DMS 273 treated with DMSO at 0.1 percent for 48 hours (cell line): ENCODE measurements at regions not wholly inside any gene's neighbourhood (a gene's known extent, or its start where the extent isn't known, plus 50 kb on each side); places are given as distances from the start of the nearest gene placed in this dataset.
"Not testable (repeated sequence)": the region's sequence is repeated elsewhere in the genome, so short reads cannot be mapped to it uniquely, and the experiment has no call there.

Source experiments
- DNase-seq: peaks from one replicate; lab custom pipeline; 2025; lab: John Stamatoyannopoulos, UW

DNA sequence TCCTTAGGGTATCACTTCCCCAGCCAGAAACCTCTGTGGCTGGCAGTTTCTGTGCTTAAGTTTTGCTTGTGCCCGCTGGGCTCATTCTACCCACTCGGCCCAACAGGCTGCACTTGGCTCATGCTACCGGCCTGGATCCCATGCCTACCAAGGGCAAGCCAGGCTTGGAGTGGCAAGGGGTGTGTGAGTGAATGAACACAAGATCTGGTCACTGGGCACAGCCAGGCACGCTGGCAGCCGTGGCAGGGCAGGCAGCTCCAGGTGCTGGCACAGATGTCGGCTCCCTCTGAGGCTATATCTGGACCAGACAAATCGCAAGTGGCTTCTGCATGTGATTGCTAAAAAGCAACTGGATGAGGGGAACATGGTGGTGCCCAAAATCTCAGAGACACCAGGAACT lies 740.5 kb upstream of the B3GALT2 start:
- DNase-seq = no peak

DNA sequence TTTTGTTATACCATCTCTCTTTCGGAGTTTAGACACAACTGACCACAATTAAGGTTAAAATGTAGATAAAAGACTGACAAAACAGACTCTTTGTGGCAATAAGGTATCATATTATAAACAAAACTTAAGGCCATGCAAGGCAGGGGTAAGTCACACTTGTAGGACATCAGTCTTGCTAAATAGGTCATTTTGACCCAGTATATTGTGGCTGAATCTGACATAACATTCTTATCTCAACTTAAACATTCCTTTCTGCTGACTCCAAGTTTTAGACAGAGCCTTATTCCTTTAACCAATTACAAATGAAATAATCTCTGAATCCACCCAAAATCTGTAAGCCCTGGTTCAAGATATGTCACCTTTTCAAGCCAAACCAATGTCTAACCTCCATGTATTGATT lies 733.4 kb upstream of the B3GALT2 start:
- no peak for DNase-seq

DNA sequence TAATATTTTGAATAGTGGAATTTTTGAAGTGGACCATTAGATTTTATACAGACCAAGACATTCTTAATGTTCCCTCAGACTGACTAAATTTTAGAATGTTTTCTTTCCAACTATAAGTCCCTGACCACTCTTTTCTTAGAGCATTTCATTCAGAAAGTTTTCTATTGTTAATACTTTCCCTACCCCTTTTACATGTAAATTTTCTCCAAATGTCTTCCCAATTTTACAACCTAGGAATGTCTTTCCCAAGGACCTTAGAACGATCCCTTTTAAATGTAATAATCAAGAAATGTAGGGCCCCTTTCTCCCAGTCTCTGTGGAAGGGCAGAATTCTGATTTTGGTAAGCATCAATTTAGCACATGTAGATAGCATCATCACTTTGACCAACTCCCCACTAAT lies 730.0 kb upstream of the B3GALT2 start:
- DNase-seq = no peak

DNA sequence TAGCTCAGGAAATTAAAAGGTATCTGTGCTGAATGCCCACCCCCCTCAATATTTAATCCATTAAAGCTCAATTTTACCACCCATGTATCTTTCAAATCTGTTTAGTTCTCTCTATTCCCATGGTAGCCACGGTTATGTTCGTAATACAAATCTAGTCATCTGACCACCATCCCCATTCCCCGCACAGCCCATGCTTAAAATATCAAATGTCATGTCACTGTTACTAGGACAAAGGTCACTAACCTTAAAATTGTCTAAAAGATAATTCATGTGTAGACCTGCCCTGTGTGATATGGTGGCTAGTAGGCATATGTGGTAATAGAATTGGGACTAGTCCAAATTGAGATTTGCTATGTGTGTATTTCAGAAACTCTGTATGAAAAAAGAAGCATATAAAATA lies 728.5 kb upstream of the B3GALT2 start:
- DNase-seq = no peak

DNA sequence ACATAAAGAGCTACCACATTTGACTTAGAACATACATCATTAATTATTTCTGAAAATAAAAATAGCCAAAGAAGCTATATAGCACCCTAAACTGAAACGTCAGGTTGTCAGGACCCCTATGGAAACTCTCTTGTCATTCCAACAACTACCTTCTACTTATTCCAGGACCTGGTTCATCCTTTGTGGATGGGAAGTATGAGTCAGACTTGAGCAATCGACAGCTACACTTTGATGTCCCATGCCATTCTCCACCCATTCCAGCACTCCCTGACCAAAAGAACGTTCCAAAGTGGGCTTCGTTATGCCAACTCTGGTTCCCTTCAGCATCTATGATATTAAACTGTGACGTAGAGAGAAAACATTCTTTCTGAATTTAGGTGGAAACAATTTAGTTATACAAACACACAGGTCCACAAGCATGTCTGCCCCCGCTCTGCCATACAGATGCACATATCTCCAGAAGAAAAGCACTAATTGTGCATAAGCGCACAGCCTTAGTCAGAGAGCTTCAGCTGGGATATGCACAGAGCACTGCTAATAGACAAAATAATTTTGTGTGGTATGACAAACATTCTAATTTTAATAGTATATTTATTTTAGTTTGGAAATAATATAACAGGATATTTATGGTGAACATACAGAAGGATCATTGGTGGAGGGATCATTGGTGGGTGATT lies 723.1 kb upstream of the B3GALT2 start:
- DNase-seq = no peak

DNA sequence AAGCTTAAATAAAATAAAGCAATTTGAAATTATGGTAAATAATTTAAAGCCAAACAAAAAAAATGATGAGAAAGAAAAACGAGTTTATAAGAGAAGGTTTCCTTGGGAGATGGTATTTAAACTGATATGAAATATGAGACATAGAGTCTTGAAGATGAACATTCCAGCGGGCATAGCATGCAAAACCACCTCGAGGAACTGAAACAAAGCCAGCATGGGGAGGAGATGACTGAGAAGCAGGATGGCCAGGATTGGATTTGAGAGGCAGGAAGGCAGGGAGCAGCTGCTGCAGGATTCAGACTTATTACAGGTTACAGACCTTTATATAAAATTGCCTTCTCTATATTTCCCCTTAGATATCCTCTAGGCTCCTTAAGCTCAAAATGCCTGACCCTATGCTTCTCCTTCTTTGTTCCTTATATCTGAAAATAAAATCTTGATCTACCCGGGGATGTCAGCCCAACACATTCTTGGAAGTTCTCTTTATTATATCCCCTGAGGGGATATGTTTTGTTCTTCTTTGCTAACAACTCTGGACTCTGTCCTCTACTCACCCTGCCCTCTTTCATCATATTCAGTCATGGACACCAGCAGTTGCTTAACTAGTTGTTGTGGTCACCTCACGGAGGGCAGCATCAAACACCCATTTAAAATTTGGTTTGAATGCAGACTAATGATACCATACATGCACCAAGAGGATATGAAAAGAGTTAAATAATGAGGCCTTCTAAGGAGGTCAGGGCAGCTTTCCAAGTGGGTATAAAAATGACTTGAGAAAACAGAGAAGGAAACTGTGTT lies 719.1 kb upstream of the B3GALT2 start:
- DNase-seq = no peak

DNA sequence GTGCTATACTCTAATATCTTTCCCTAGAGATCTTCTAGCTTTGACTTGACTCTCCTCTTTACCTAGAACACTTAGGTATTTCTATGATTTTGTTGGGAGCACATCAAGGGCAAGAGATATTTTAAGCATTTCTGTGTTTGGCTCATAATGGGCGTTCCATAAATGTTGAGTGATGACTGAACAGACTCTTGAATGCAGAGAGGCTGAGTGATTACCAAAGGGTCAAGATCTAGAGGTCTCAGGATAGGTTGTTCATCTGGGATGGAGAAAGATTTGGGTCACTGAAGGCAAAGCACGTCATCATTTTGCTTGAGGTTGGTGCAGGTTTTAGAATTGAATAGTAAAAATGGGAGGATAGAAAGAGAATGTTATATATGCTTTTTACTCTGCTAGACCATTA lies 705.4 kb upstream of the B3GALT2 start:
- no peak for DNase-seq

DNA sequence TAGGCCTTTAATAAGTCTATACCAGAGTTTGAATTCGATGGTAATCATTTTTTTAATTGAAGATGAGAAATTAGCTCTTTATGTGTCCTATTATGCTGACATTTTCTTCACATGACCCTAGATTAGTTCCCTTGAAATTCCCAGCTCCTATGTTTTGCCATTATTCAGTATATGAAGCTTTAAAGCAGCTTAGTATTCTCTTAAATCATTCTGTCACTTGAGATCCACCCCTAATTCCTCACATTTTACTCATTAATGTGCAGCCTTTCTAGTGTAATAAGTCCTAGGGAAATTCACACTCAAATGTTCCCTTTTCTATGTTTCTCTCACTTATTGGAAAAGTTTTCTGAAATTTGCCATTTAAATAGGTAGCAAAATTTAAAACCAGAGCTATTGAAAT lies 704.5 kb upstream of the B3GALT2 start:
- DNase-seq = no peak

DNA sequence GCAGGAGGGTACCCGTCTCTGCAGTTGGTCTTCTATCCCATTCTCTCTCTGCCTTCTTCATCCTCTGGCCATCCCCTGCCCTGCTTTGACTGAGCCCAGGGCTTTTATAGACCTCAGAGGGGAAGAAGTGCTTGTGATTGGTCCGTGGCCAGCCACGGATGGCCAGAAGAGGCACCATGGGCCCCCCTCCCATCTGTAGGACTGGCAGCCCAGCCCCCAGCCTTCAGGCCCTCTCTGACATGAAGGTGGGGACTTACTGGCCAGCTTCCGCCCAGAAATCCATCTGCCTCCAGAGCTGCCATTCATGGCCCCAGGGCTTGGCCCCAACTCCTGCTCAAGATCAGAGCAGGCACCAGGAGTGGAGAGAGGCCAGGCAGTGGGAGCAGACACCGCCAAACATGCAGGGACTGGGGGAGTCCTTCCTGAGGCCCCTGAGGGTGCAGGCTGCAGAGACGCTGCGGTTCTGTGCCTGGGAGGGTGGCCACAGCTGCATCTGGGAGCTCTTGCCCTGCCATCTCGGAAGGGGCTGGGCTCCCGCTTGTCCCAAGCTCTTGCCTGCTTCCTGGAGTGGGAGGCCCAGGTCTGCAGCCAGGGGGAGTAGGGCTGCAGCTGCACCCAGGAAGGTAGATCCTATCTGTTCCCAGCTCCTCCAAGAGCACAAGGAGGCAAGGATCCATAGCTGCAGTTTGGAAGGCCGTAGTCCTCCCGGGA lies 698.6 kb upstream of the B3GALT2 start:
- no peak for DNase-seq

DNA sequence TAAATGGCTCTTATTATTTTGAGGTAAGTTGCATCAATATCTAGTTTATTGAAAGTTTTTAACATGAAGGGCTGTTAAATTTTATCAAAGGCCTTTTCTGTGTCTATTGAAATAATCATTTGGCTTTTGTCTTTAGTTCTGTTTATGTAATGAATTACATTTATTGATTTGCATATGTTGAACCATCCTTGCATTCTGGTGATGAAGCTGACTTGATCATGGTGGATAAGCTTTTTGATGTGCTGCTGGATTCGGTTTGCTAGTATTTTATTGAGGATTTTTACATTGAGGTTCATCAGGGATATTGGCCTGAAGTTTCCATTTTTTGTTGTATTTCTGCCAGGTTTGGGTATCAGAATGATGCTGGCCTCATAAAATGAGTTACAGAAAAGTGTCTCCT lies 691.5 kb upstream of the B3GALT2 start:
- DNase-seq = not testable (repeated sequence)

DNA sequence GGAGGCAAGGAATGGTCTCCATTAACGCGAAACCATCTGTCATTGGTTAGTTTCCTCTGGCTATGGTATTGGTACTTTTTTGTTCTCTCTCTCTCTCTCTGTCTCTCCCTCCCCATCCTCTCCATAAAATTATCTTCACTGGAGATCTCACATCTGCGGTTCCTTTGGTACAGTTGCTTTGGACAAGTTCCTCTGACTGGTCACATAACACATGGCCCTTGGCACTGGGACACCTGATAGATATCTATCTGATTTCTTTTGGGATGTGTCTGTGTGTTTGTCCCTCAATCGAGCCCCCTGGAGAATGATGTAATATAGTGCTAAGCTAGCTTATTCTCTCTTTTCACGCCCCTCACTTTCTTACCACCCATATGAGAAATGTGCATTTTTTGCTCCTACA lies 682.0 kb upstream of the B3GALT2 start:
- no peak for DNase-seq

DNA sequence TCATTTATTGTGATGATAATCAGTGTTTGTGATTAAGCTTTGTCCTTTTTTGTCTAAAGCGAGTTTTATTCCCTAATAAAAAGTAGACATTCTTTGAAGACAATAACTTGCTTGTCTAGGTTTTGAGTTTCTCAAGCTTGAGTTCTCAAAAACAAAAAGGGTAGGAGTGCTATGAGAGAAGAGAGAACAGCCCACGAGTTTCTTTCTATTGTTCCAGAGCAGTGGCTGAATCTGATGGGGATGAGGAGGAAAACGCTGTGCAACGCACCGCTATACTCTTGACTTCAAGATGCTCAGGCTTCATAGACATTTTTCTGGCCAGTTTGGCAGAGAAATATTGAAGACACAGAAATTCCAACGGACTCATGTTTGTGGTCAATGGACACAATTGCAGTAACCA lies 669.8 kb upstream of the B3GALT2 start:
- no peak for DNase-seq

DNA sequence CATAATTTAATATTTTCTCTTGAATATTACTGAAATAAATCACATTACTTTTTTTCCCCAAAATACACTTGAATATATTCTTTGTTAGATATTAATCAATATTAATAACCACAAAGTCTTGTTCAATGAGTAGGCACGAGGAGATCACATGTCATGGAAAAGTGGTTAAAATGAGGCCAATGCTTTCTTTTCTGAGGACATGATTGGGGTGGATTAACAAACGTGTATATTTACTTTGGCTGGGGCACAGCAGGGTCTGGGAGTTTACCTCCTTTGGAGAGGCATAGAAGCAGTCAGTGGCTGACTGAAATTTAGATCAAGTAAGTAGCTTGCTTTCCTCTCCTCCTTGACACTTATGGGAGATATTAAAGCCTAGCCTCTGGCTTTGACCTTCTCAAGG lies 664.3 kb upstream of the B3GALT2 start:
- no peak for DNase-seq

DNA sequence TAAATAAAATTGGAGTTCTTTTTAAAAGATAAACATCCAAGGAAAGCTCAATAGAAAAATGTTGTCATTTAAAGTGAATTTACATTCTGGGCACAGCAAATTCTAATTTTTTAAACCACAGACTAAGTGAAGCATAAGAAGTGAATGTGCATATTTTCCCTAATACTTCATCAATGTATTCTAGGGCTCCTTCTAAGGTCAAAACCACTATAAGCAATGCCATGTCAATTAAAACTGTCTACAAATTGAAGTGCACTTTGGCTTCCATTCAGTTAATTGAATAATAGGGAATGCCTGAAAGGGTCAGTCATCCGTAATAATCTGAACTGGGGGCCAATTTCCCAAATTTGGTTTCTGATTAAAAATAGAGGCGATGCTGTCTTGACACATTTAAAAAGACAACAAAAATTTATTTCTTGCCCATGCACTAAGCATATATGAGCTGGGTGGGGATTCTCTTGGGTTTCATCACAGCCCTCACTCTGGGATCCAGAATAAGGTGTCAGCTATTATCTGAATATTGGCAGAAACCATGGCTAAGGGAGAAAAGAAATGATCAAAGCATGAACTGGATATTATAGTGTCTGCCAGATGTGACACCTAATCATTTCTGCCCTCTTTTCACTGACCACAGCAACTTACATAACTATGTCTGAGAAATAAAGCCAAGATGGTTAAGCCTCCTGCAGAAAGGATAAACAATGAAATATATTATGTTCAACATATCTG lies 660.6 kb upstream of the B3GALT2 start:
- DNase-seq = no peak

DNA sequence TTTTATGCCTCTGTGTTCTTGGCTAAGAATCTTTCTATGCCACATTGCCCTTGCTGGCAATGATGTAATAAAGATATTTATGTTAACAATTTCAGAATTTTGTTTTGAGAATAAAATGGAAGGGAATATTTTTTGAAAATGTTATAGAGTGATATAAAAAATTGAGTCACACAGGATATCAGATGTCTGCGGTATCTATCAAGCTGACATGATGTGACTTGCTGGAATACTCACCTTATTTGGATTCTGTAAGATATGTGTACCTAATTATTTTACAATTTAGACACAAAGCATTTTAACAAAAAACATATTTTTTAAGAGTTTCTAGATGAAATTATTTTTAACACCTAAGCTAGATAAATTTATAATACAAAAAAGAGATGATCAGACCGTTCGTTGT lies 660.0 kb upstream of the B3GALT2 start:
- no peak for DNase-seq

DNA sequence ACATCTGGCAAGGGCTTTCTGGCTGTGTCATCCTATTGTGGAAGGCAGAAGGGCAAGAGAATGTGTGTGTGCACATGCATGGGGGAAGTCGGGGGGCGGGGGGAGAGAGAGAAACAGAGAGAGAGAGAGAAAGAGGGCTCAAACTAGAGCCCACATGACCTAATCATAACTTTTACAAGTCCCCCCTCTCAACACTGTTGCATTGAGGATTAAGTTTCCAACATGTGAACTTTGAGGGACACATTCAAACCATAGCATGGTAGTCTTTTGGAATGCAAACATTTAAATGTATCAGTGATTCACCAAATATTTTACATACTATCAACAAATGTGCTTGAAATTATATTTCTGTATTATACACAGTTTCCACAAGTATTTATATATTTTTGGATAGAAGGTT lies 655.4 kb upstream of the B3GALT2 start:
- no peak for DNase-seq

DNA sequence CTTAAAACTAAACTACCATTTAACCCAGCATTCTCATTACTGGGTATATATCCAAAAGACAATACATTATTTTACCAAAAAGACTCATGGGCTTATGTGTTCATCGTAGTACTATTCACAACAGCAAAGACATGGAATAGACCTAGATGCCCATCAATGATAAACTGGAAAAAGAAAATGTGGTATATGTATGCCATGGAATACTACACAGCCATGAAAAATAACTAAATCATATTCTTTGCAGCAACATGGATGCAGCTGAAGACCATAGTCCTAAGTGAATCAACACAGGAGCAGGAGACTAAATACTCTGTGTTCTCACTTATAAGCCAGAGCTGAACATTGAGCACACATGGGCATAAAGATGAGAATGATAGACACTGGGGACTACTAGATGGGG lies 645.1 kb upstream of the B3GALT2 start:
- no peak for DNase-seq

DNA sequence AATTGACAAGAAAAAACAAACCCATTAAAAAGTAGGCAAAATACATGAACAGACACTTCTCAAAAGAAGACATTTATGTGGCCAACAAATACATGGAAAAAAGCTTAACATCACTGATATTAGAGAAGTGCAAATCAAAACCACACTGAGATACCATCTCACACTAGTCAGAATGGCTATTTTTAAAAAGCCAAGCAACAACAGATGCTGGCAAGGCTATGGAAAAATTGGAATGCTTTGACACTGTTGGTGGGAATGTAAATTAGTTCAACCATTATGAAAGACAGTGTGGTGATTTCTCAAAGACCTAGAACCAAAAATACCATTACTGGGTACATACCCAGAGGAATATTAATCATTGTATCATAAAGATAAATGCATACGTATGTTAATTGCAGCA lies 641.1 kb upstream of the B3GALT2 start:
- no peak for DNase-seq

DNA sequence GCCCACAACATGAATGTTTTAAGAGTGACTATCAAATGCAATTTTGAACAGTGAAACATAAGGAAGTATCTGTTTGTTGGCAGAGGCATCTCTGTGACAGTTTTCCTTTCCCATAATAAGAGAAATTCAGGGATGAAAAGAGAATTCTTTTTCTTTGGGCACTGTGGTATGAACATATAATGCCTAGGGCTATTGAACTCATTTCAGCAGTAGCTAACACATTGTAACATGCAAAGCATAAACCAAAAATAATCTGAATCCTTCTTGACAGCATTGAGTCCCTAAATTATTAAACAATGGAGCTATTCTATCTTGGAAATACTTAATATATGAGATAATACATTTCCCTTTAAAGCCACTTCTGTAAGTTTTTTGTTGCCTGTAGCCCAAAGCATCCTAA lies 633.0 kb upstream of the B3GALT2 start:
- DNase-seq = no peak

DNA sequence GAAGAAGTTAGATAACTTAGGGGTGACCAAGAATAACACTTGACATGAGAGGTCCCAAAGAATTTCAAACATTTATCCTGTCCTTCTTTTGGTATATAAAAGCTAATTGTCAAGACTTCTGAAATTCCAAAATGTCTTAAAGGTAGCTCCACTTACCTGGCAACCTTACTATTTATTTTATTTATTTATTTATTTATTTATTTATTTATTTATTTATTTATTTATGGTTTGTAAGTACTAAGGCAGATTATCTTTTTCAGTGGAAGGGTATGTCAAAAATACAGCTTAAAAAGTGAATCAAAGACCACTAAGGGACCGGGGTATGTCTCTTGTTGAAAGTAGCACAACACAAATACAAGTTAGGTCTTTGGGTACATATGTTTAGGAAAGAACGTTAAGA lies 620.8 kb upstream of the B3GALT2 start:
- no peak for DNase-seq

DNA sequence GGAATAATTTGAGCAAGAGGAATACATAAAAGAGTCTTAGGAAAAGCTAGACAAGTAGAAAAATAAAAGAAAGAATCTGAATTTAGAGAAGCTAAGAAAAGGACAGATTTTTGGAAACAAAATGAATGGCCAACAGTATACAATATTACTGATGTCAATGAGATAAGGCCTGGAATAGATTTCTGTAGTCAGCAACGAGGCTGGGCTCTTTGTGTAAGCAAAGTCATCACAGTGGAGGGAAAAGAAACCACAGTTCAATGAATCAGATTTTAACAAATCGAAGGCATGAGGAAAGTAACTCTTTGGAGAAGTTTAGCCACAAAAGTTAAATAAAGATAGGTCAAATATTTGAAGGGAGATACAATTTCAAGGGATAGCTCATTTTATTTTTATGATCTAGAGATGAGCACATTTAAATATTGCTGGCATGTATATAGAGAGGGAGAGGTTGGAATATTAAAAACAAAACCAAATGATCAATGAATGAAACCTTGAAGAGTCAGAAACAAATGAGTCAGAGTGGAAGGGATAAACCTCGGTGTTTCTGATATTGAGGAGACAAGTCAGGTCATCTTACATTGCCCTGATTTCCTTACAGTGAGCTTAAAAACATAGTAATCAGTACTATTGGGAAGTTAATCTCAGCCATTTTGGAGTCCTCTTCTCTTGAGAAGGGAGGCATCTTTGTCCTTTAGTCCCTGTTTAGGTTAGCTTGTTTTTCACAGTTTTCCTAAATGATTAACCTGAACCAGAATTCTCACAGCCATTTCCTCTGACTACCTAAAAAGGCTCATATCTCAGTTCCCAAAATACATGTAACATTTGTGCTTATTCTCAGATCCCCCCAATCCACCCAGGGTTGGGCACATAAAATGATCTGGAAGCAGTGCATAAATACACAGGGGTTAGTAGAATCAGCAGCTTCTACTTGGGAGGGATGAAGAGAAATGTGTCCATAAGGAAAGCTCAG lies 620.0 kb upstream of the B3GALT2 start:
- no peak for DNase-seq
